IMR-90 (cell line): ENCODE measurements at regions not wholly inside any gene's neighbourhood (a gene's known extent, or its start where the extent isn't known, plus 50 kb on each side); places are given as distances from the start of the nearest gene placed in this dataset.

Experiments used
- ATAC-seq: fragments of 200-7000 bp; cut with Tn5 transposase; 2 replicates; pipeline ENCODE4 v1.9.1; 2020; ENCODE audit warnings: low read depth, mild to moderate bottlenecking, moderate library complexity
- BruUV-seq: library from RNA; stranded (reverse); fragments of 400-500 nt; replicated peaks from 2 replicates; lab custom pipeline; 2021; lab: Mats Ljungman, UMichigan
- CTCF ChIA-PET: fragments of 300-600 bp; formaldehyde crosslinking; extraction: SDS; loops from one replicate; lab custom pipeline; 2021; ENCODE audit warnings: antibody characterized with exemption; lab: Yijun Ruan, JAX
- POLR2A ChIA-PET: fragments of 300-600 bp; sonication (Branson Sonifier 250); formaldehyde crosslinking; loops from one replicate; lab custom pipeline; 2022; ENCODE audit warnings: antibody characterized with exemption; ENCODE audit not compliant: unreplicated experiment; lab: Charles Lee
- DNase-seq: peaks from one replicate; pipeline ENCODE4 v3.0.0; 2013
- H2AFZ ChIP-seq: replicated peaks from 2 replicates; pipeline ENCODE3; 2013; ENCODE audit warnings: low read length, mild to moderate bottlenecking; ENCODE audit not compliant: poor library complexity
- H2AK5ac ChIP-seq: 2 replicates; pipeline ENCODE4 v1.6.1; 2013; ENCODE audit warnings: low read depth, low read length, inconsistent platforms
- H2AK9ac ChIP-seq: replicated peaks from 2 replicates; pipeline ENCODE3; 2013; ENCODE audit warnings: mild to moderate bottlenecking, low read depth, low read length, moderate library complexity; ENCODE audit not compliant: poor library complexity
- H2BK120ac ChIP-seq: 2 replicates; pipeline ENCODE4 v1.6.1; 2013; ENCODE audit warnings: low read depth, low read length, inconsistent platforms
- H2BK15ac ChIP-seq: 3 replicates; pipeline ENCODE4 v1.6.1; 2013; ENCODE audit warnings: low read depth, low read length, inconsistent platforms
- H2BK20ac ChIP-seq: 2 replicates; pipeline ENCODE4 v1.6.1; 2013; ENCODE audit warnings: low read depth, mild to moderate bottlenecking, inconsistent platforms, low read length, moderate library complexity
- H2BK5ac ChIP-seq: 2 replicates; pipeline ENCODE4 v1.6.1; 2013; ENCODE audit warnings: mild to moderate bottlenecking, low read depth, low read length, inconsistent platforms; ENCODE audit not compliant: poor library complexity, severe bottlenecking
- H3K14ac ChIP-seq: replicated peaks from 2 replicates; pipeline ENCODE4 v1.6.1; 2013; ENCODE audit warnings: low read depth, low read length, inconsistent platforms
- H3K18ac ChIP-seq: 2 replicates; pipeline ENCODE4 v1.6.1; 2013; ENCODE audit warnings: low read depth, low read length, control low read depth
- H3K23ac ChIP-seq: 2 replicates; pipeline ENCODE4 v1.6.1; 2013; ENCODE audit warnings: low read depth, low read length, inconsistent platforms
- H3K27ac ChIP-seq: 2 replicates; pipeline ENCODE4 v1.5.1; 2013; ENCODE audit warnings: mild to moderate bottlenecking, control low read depth, low read length; ENCODE audit not compliant: insufficient read depth
- H3K27me3 ChIP-seq: 2 replicates; pipeline ENCODE4 v1.6.1; 2013; ENCODE audit warnings: low read length; ENCODE audit not compliant: control insufficient read depth, insufficient read depth
- H3K36me3 ChIP-seq: 2 replicates; pipeline ENCODE4 v1.6.1; 2013; ENCODE audit warnings: low read length, mixed read lengths; ENCODE audit not compliant: control insufficient read depth, insufficient read depth
- H3K4ac ChIP-seq: 2 replicates; pipeline ENCODE4 v1.6.1; 2013; ENCODE audit warnings: low read depth, low read length, inconsistent platforms
- H3K4me1 ChIP-seq: 2 replicates; pipeline ENCODE4 v1.6.1; 2013; ENCODE audit warnings: low read length, mixed read lengths; ENCODE audit not compliant: control insufficient read depth, insufficient read depth
- H3K4me2 ChIP-seq: 2 replicates; pipeline ENCODE4 v1.6.1; 2013; ENCODE audit warnings: low read depth, mild to moderate bottlenecking, control low read depth, low read length, moderate library complexity
- H3K4me3 ChIP-seq: 2 replicates; pipeline ENCODE4 v1.5.1; 2013; ENCODE audit warnings: low read depth, mild to moderate bottlenecking, control low read depth, low read length, moderate library complexity; ENCODE audit not compliant: insufficient read depth
- H3K56ac ChIP-seq: 2 replicates; pipeline ENCODE4 v1.6.1; 2013; ENCODE audit warnings: low read length, inconsistent platforms; ENCODE audit not compliant: insufficient read depth; ENCODE audit errors: extremely low read depth
- H3K79me1 ChIP-seq, 2 experiments: 2 replicates each; pipeline ENCODE4 v1.6.1; 2013; ENCODE audit warnings: low read length in 2 of 2, inconsistent platforms in 1 of 2, low read depth in 1 of 2
- H3K9ac ChIP-seq: 2 replicates; pipeline ENCODE4 v1.6.1; 2013; ENCODE audit warnings: low read depth, low read length, control low read depth
- H3K9me1 ChIP-seq: 2 replicates; pipeline ENCODE4 v1.6.1; 2013; ENCODE audit warnings: low read length, inconsistent platforms; ENCODE audit not compliant: insufficient read depth
- H3K9me3 ChIP-seq: 2 replicates; pipeline ENCODE4 v1.6.1; 2013; ENCODE audit warnings: low read length; ENCODE audit not compliant: control insufficient read depth, insufficient read depth
- H4K20me1 ChIP-seq: 2 replicates; pipeline ENCODE4 v1.6.1; 2013; ENCODE audit warnings: low read length, inconsistent platforms; ENCODE audit not compliant: insufficient read depth
- H4K5ac ChIP-seq: 2 replicates; pipeline ENCODE4 v1.6.1; 2013; ENCODE audit warnings: mild to moderate bottlenecking, low read depth, low read length, control low read depth
- H4K8ac ChIP-seq, 2 experiments: 2 replicates each; pipeline ENCODE4 v1.6.1; 2013; ENCODE audit warnings: low read depth in 2 of 2, low read length in 2 of 2, control low read depth in 1 of 2, inconsistent platforms in 1 of 2
- H4K91ac ChIP-seq: 2 replicates; pipeline ENCODE4 v1.6.1; 2013; ENCODE audit warnings: low read depth, low read length, inconsistent platforms; ENCODE audit not compliant: insufficient read depth
- BHLHE40 ChIP-seq: fragments of 150-350 bp; IDR thresholded peaks from 2 replicates; pipeline ENCODE4 v1.6.1; 2016; ENCODE audit warnings: mild to moderate bottlenecking, low read depth, low read length
- CEBPB ChIP-seq: IDR thresholded peaks from 2 replicates; pipeline ENCODE4 v1.6.1; 2012; ENCODE audit warnings: low read depth, low read length, improper control_type of control experiment
- CHD1 ChIP-seq: IDR thresholded peaks from 2 replicates; pipeline ENCODE4 v1.6.1; 2012; ENCODE audit warnings: low read depth, low read length, improper control_type of control experiment
- CTCF ChIP-seq: conservative IDR thresholded peaks from 2 replicates; pipeline ENCODE4 v1.5.1; 2012; ENCODE audit warnings: mild to moderate bottlenecking, low read depth, low read length, improper control_type of control experiment
- ELK1 ChIP-seq: fragments of 150-350 bp; IDR thresholded peaks from 2 replicates; pipeline ENCODE4 v1.6.1; 2016; ENCODE audit warnings: low read depth, mild to moderate bottlenecking, low read length, moderate library complexity, borderline replicate concordance
- FOS ChIP-seq: fragments of 150-350 bp; IDR thresholded peaks from 2 replicates; pipeline ENCODE4 v1.6.1; 2016; ENCODE audit warnings: low read depth, low read length
- MAFK ChIP-seq: IDR thresholded peaks from 2 replicates; pipeline ENCODE4 v1.6.1; 2012; ENCODE audit warnings: low read depth, low read length, improper control_type of control experiment
- MAZ ChIP-seq: IDR thresholded peaks from 2 replicates; pipeline ENCODE4 v1.6.1; 2012; ENCODE audit warnings: low read depth, mild to moderate bottlenecking, low read length, improper control_type of control experiment, moderate library complexity, borderline replicate concordance
- MXI1 ChIP-seq: IDR thresholded peaks from 2 replicates; pipeline ENCODE4 v1.6.1; 2012; ENCODE audit warnings: low read depth, mild to moderate bottlenecking, low read length, moderate library complexity, borderline replicate concordance
- NFE2L2 ChIP-seq: fragments of 150-350 bp; IDR thresholded peaks from 2 replicates; pipeline ENCODE4 v1.6.1; 2016; ENCODE audit warnings: low read depth, mild to moderate bottlenecking, low read length
- POLR2A ChIP-seq: IDR thresholded peaks from 2 replicates; pipeline ENCODE4 v1.6.1; 2012; ENCODE audit warnings: mild to moderate bottlenecking, low read depth, low read length
- RAD21 ChIP-seq: IDR thresholded peaks from 2 replicates; pipeline ENCODE4 v1.6.1; 2012; ENCODE audit warnings: low read length, improper control_type of control experiment
- RCOR1 ChIP-seq: IDR thresholded peaks from 2 replicates; pipeline ENCODE4 v1.6.1; 2012; ENCODE audit warnings: mild to moderate bottlenecking, low read length, improper control_type of control experiment; ENCODE audit not compliant: insufficient replicate concordance
- RFX5 ChIP-seq: IDR thresholded peaks from 2 replicates; pipeline ENCODE4 v1.8.0; 2012; ENCODE audit warnings: low read depth, mild to moderate bottlenecking, low read length, moderate library complexity
- SMC3 ChIP-seq: fragments of 150-350 bp; IDR thresholded peaks from 2 replicates; pipeline ENCODE4 v1.6.1; 2016; ENCODE audit warnings: low read depth, mild to moderate bottlenecking, antibody characterized with exemption, low read length, moderate library complexity
- USF2 ChIP-seq: fragments of 150-350 bp; IDR thresholded peaks from 2 replicates; pipeline ENCODE4 v1.6.1; 2017; ENCODE audit warnings: mild to moderate bottlenecking, antibody characterized with exemption, low read length, low read depth
- WGBS, 2 experiments: methylation state at CpG; one replicate each; pipeline versions ENCODE4 v1.1.5 to v1.1.7; 2013; ENCODE audit warnings: missing lambda C conversion rate in 2 of 2; ENCODE audit not compliant: insufficient read length in 1 of 2; ENCODE audit errors: extremely low coverage in 2 of 2; 5-methylcytosine and 5-hydroxymethylcytosine counted together
- dilution Hi-C: fragments of 300-500 bp; cut with HindIII; formaldehyde crosslinking; loops from one replicate; pipeline ENCODE4 v1.14.3; 2018; ENCODE audit warnings: low sequenced_read_pairs; ENCODE audit not compliant: unreplicated experiment
- in situ Hi-C: fragments of 300-500 bp; cut with MboI; formaldehyde crosslinking; loops from 3 replicates; pipeline ENCODE4 v1.14.3; 2019; ENCODE audit warnings: low sequenced_read_pairs, inconsistent platforms, mixed read lengths
- intact Hi-C: fragments of 100-400 bp; cut with micrococcal nuclease; formaldehyde crosslinking; loops from 2 replicates; pipeline ENCODE4 v1.10.0; 2022

- Histone ChIP-seq H2AK5ac (no peak overlapping the region), H3K14ac (no peak overlapping the region), H2BK5ac (no peak overlapping the region), H3K56ac (no peak overlapping the region), H3K4me3 (no peak overlapping the region), H4K5ac (no peak overlapping the region), H4K91ac (no peak overlapping the region), H2AFZ (no peak overlapping the region), H3K4me2 (no peak overlapping the region), H2AK9ac (no peak overlapping the region), H3K4me1 (no peaks in the 10 kb centered on the region), H3K9ac (no peak overlapping the region), H3K36me3 (no peaks in the 10 kb centered on the region), H2BK20ac (no peak overlapping the region), H4K20me1 (no peaks in the 10 kb centered on the region), H3K18ac (no peak overlapping the region), H3K27ac (no peak overlapping the region), H2BK120ac (no peak overlapping the region), H3K79me1 (no peaks in the 10 kb centered on the region), H3K9me1 (no peaks in the 10 kb centered on the region), H3K4ac (no peak overlapping the region), H4K8ac (no peak overlapping the region), H3K9me3 (no peaks in the 10 kb centered on the region), H3K27me3 (peaks cover 1% of the 10 kb centered on the region; the same call in 1 of the 2 replicates), H2BK15ac (no peak overlapping the region), H3K23ac (no peak overlapping the region)
- POLR2A ChIA-PET: no interaction called here
- WGBS, 2 experiments: 70% methylated on average over 2 of the region's 6 CpGs; no CpG with 5 or more reads in 1 of the 2 experiments
- no TSS peak for BruUV-seq
- DNase-seq (no peak), ATAC-seq (no peak)
- dilution Hi-C loops (no loop called here), in situ Hi-C loops (no loop called here), intact Hi-C loops (no loop called here)
- CTCF ChIA-PET: no interaction called here
- no peak for TF ChIP-seq CEBPB
- no peak for TF ChIP-seq CHD1
- no peak for TF ChIP-seq ELK1
- no peak for TF ChIP-seq BHLHE40
- TF ChIP-seq SMC3: no peak
- TF ChIP-seq MAFK: no peak
- no peak for TF ChIP-seq MAZ
- no peak for TF ChIP-seq CTCF
- no peak for TF ChIP-seq MXI1
- no peak for TF ChIP-seq NFE2L2
- TF ChIP-seq FOS: no peak
- TF ChIP-seq POLR2A: no peak
- no peak for TF ChIP-seq RFX5
- no peak for TF ChIP-seq USF2
- TF ChIP-seq RCOR1: no peak
- TF ChIP-seq RAD21: no peak
Measured at GRCh38 chr6:867378-867777, 174.4 kb upstream of the EXOC2 start.
